ELR (cell line): ENCODE measurements at regions not wholly inside any gene's neighbourhood (a gene's known extent, or its start where the extent isn't known, plus 50 kb on each side); places are given as distances from the start of the nearest gene placed in this dataset.

Source experiments
- DNase-seq: peaks from one replicate; pipeline ENCODE4 v3.0.0-alpha.2; 2015; ENCODE audit warnings: low read depth

DNA sequence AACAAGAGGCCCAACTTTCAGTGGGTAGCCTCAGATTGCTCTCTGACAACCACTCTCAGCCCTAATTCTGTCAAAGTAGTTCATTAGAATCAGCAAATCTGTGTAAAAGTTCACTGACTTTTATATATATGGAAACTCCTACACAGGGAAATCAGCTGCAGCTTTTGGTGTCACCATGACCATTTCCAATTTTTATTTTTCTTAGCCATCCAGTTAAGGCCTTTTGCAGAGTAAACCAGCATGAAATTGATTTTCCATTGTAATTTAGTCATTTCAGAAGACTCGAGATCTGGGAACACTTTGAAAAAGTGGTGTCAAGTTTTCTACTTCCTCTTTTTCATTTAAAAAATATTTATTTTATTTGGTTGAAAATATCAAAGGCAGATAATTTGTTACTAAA is 263.2 kb downstream of the TMEM182 start:
- no peak for DNase-seq

GRCh38 chr2:103028181-103028580 is 266.4 kb downstream of the TMEM182 start:
- DNase-seq = no peak
